ENCODE measurements at regions not wholly inside any gene's neighbourhood (a gene's known extent, or its start where the extent isn't known, plus 50 kb on each side); places are given as distances from the start of the nearest gene placed in this dataset.
"Not testable (repeated sequence)": the region's sequence is repeated elsewhere in the genome, so short reads cannot be mapped to it uniquely, and the experiment has no call there.

GRCh38 chrX:148080593-148080992 is 99.5 kb downstream of the FMR1NB start:
- no peak for DNase-seq (ENCODE audit: low spot score)

GRCh38 chrX:148084611-148085010 is 103.5 kb downstream of the FMR1NB start:
- no peak for DNase-seq (ENCODE audit: low spot score)

DNA sequence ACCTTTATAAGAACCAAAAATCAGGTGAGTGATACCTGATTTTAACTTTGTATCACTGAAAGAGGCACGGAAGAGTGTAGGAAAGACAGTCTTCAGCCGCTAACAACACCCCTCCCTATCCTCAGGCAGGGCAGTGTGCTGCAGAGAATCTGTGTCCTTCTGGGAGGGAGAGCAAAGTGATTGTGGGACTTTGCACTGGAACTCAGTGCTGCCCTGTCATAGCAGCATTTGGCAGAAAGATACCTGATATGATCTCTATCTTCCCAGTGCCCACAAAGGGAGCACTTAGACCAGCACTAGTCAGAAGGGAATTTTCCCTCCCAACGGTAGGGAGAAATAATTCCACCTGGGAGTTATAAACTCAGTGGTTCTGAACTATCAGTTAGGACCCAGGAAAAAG is 139.0 kb downstream of the FMR1NB start:
- no peak for DNase-seq (ENCODE audit: low spot score)

GRCh38 chrX:148120999-148121623 is 140.0 kb downstream of the FMR1NB start:
- no peak for DNase-seq (ENCODE audit: low spot score)

DNA sequence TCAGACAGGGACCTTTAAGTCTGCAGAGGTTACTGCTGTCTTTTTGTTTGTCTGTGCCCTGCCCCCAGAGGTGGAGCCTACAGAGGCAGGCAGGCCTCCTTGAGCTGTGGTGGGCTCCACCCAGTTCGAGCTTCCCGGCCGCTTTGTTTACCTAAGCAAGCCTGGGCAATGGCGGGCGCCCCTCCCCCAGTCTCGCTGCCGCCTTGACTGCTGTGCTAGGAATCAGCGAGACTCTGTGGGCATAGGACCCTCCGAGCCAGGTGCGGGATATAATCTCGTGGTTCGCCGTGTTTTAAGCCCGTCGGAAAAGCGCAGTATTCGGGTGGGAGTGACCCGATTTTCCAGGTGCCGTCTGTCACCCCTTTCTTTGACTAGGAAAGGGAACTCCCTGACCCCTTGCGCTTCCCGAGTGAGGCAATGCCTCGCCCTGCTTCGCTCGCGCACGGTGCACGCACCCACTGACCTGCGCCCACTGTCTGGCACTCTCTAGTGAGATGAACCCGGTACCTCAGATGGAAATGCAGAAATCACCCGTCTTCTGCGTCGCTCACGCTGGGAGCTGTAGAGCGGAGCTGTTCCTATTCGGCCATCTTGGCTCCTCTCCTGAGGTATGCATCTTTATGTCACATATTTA is 147.9 kb downstream of the FMR1NB start:
- DNase-seq (ENCODE audit: low spot score) = not testable (repeated sequence)

DNA sequence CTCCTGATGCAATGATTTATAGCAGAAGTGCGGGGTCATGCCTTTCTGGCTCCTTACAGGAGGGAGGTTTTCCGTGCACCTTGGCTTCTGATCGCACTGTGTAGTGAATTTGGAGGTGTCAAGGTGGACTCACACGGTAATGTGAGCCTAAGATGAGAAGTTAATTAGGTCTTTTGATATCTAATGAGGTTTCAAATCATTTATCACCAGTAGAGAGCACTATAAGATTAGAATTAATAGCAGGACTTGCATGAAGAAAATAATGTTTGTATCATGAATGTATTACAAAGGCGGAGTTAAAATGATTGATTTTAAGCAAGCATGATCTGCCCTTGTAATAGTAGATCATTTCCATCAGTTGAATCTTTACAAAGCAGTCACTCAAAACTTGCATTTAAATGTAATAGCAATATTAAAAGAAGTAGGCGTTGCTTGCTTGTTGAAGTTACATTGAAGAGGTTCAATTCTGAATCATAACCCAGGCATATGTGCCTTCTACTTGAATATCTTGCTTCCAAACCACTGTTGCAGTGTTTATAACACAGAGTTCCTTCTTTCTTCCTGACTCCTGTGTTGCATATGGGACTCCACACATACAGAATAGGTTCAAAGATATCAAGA is 152.1 kb downstream of the FMR1NB start:
- peak; percentile 51 for DNase-seq (ENCODE audit: low spot score)

DNA sequence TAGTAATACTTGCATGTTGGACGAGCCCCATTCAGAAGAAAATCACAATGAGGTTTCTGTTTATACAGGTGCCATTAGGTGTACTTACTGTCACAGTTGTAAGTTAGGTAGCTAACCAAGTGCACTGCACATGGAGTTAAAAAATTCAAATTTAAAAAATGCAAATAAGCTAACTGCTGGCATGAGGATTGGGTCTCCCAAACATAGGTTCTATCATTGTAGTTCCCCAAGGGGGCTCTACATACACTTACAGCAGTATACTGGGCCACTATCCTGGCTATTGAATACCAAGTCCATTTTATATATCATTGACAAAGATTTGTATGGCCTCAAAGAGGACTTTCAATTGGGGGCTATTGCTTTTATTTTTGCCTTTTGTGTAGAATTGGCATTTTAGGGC is 153.4 kb downstream of the FMR1NB start:
- DNase-seq (ENCODE audit: low spot score) = peak; percentile 1

DNA sequence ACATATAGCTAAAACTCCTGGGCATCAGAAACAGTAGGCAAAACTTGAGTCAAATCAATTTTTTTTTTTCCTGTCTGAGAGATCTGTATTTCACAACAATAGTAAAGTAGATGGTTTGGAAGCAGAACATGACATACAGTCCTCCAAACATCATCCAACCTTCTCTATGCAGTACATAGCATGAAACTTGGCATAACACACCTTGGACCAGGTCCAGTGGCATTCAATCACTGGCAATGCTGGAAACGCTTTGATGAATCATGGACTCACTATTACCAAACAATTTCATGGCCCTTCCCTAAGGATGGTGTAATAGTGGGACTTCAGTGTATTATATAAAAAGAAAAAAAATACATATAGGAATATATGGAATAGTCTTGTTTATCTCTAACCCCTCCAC is 154.6 kb downstream of the FMR1NB start:
- no peak for DNase-seq (ENCODE audit: low spot score)

DNA sequence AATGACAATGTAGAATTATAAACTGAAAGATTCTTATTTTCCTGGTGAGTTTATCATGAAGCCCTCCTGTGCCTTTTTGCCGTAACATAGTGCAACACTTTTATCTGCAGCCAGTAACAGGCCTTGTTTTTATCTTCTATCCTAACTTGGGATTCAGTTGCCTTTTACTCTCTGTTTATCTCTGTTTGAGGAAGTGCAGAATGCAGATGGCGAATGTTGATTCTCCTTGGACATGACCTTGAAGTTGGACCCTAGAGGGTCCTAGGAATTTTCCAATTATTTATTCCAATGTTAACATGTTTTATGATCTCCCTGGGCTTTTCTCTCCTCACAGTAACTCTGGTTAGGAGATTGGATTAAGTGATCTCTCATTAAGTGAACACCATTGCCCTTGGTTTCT is 165.0 kb downstream of the FMR1NB start:
- DNase-seq (ENCODE audit: low spot score) = no peak

- no peak for DNase-seq (ENCODE audit: low spot score)
These were observed 175.8 kb downstream of the FMR1NB start for GRCh38 chrX:148156986-148157385.

DNA sequence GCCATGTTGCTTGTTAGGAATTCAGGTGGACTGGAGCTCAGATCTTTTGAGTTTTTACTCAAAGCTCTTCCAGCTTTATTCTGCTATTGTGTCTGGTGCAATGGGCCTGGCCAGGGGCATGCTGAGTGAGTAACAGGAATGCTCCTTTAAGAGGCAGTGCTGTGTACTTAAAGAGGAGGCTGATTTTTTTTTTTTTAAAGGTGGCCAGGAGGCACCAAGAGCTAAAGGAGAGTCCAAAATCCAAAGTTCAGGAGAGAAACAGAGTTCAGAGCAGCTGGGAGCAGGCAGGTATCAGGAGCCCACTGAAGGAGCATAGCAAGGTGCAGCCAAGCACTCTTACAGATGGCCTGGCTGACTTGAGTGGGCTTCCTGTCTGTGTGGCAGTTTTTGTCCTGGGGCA is 178.7 kb downstream of the FMR1NB start:
- DNase-seq (ENCODE audit: low spot score) = no peak

- no peak for DNase-seq (ENCODE audit: low spot score)
These were observed 180.6 kb downstream of the FMR1NB start for GRCh38 chrX:148161701-148162100.

GRCh38 chrX:148185631-148186030 is 204.5 kb downstream of the FMR1NB start:
- DNase-seq (ENCODE audit: low spot score) = no peak

- DNase-seq (ENCODE audit: low spot score) = no peak
These were observed 211.4 kb downstream of the FMR1NB start for GRCh38 chrX:148192547-148192946.

GRCh38 chrX:148193759-148194158 is 212.6 kb downstream of the FMR1NB start:
- no peak for DNase-seq (ENCODE audit: low spot score)

DNA sequence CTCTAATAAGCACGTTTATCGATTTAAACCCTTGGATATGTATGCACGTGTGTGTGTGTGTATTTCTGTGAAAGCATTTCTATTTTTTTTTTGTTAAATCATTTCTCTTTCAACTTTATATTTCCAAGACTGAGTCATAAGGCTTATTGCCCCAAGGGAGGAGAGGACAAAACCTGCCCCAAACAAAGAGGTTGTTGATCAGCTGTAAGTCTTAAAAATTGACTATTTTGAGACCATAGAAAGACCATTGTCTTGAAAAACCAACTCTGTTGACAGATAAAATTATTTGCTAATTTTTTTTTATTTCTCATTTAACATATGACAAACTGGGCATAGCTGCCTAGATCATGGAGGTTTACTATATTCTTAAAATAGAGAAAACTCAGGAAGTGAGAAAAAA is 222.4 kb downstream of the FMR1NB start:
- no peak for DNase-seq (ENCODE audit: low spot score)

DNA sequence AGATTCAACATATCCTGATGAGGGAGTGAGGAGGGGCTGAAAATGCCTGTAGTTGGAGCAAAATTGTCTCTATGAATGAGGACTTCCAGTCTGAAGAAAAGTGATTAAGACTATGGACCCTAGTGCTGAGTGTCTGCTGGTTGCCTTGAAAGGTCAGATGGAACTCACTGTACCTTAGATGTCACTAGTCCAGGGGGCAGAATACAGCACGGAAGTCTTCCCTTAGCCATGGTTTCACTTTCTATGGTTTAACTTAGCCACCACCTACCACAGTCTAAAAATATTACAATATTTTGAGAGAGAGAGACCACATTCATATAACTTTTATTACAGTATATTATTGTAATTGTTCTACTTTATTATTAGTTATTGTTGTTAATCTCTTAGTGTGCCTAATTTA is 223.1 kb downstream of the FMR1NB start:
- DNase-seq (ENCODE audit: low spot score) = peak; percentile 4

DNA sequence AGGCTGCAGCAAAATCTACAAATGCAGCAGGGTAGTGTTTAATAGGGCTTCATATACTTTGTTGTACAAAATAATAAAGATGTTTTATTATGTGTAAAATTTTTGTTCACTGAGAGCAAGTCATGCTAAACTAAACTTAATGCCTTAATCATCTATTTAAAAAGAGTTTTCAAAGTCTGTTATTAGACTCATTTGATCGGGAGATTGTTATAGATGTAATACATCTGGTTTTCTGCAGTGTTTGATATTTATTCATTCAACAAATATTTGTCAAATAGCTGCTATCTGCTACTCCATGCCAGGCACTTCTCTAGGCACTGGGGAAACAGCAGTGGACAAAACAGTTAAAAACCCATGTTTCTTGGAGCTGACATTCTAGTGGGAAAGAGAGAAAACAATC is 233.6 kb downstream of the FMR1NB start:
- no peak for DNase-seq (ENCODE audit: low spot score)

DNA sequence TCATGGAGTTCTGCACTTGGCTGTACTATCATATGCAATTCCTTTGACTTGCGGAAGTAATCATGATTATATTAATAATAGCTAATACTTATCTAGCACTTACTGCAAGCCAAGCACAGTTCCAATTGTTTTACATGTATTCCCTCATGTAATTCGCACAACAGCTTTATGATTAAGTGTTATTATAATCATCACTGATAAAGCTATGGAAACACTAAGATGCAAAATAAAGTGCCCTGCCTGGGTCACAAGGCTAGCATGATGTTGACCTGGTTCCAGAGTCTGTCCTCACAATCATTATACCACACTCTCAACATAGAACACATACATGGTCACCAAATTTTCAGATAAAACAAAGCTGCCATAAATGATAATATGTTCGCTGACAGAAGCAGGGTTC is 234.6 kb downstream of the FMR1NB start:
- DNase-seq (ENCODE audit: low spot score) = no peak

DNA sequence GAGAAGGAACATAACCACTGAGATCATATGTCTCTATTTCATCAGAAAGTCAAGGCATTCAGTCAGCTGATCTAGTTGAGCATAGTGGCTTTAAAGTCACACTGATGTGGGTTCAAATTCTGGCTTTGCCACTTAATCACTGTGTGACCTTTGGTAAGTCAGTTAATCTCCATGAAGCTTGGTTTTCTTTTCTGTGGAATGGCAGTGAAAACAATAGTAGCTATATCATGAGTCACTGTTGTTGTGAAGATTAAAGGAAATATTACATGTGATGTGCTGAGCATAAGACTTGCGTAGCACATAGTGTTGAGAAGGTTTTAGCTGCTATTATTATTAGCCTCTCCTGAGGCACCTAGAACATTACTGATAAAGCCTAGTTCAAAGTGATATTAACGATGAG is 242.2 kb downstream of the FMR1NB start:
- DNase-seq (ENCODE audit: low spot score) = no peak

DNA sequence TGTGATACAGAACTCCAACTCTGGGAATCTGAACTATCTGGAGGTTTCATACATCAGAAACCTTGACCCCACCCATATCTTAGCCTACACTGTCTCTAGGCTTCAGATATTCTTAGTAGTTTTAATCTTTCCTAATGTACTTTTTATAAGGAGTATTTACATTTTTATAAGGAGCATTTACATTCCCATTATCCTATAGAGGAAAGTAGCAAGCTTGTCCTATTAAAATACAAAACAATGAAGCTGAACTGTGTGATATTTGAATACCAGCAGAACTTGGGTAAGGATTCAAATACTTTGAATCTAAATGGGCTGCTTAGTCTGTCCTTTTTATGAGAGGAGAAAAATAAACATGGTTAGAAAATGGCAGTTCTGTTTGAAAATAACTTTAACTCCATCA is 247.4 kb downstream of the FMR1NB start:
- DNase-seq (ENCODE audit: low spot score) = no peak

GRCh38 chrX:148229801-148230303 is 248.7 kb downstream of the FMR1NB start:
- no peak for DNase-seq (ENCODE audit: low spot score)

- no peak for DNase-seq (ENCODE audit: low spot score)
These were observed 240.4 kb upstream of the AFF2 start for GRCh38 chrX:148259990-148260389.

DNA sequence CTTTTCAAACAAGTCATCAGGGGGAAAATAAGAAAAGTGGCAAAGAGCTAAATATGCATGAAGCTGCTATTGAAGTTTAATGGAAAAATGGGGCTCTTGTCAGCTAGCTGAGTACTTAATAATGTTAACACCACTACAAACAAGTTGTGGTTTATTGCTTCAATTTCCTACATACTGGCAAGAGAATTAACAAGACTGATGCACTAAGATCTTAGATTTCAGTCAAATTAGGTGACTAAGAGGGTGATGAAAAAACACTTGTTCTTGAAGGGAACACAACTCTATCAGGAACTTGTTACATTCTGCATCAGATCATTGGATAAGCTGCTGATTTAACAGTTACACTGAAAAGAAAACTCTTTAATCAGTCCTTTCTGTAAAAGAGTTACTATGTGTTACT is 234.6 kb upstream of the AFF2 start:
- no peak for DNase-seq (ENCODE audit: low spot score)

Data from NAMALWA (cell line).